ENCODE measurements at regions not wholly inside any gene's neighbourhood (a gene's known extent, or its start where the extent isn't known, plus 50 kb on each side); places are given as distances from the start of the nearest gene placed in this dataset.
A peak's percentile ranks its signal among the peaks of the same experiment; 100 is the strongest.

DNA sequence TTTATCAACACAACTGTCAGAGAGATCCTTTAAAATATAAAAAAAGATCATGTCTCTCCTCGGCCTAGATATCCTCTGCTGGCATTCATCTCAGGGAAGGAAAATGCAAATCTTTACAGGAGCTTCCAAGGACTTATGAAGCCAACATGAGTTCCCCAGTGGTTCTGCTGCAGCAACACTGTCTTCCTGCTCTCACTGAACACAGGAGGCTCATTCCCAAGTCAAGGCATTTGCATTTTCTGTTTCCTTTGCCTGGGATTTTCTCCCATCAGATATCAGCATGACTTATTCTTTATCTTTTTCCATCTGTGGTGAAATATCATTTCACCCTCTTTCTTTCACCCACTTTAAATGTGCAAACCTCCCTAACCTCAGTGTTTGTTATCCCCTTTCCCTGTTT is 513.8 kb upstream of the ZP4 start:
- Histone ChIP-seq H3K36me3 (ENCODE audit: insufficient read depth, low read length) (no peaks in the 10 kb centered on the region), H4K20me1 (ENCODE audit: insufficient read depth, low read length) (no peaks in the 10 kb centered on the region), H3K9me3 (ENCODE audit: insufficient read depth, low read depth, low read length) (no peaks in the 10 kb centered on the region), H3K27ac (ENCODE audit: low read depth, low read length) (peak overlapping the region; percentile 2), H3K4me2 (ENCODE audit: low read length) (no peak overlapping the region), H2AFZ (ENCODE audit: low read depth, low read length) (no peak overlapping the region), H3K79me2 (ENCODE audit: insufficient read depth, low read length) (no peaks in the 10 kb centered on the region), H3K9ac (ENCODE audit: low read length) (no peak overlapping the region), H3K4me1 (ENCODE audit: insufficient read depth, low read length) (peaks cover 10% of the 10 kb centered on the region), H3K4me3 (ENCODE audit: insufficient read depth, low read depth, low read length) (no peak overlapping the region), H3K27me3 (ENCODE audit: insufficient read depth, low read length) (no peaks in the 10 kb centered on the region)
- no peak for FAIRE-seq
- Mint-ChIP-seq H3K4me3 (ENCODE audit: unreplicated experiment) (no peak overlapping the region), H3K4me1 (ENCODE audit: low read depth, unreplicated experiment) (peaks cover 20% of the 10 kb centered on the region), H3K36me3 (ENCODE audit: low read depth, unreplicated experiment) (no peaks in the 10 kb centered on the region), H3K9me3 (ENCODE audit: unreplicated experiment) (peaks cover 3% of the 10 kb centered on the region), H3K27me3 (ENCODE audit: low read depth, unreplicated experiment) (no peaks in the 10 kb centered on the region), H3K27ac (ENCODE audit: unreplicated experiment) (no peak overlapping the region)
- DNase-seq (ENCODE audit: low read depth) = peak; percentile 81
- no peak for TF ChIP-seq EZH2 (IDR thresholded peaks at IDR 0.05; ENCODE audit: insufficient read depth, low read length)
- TF ChIP-seq, protein P1, sequence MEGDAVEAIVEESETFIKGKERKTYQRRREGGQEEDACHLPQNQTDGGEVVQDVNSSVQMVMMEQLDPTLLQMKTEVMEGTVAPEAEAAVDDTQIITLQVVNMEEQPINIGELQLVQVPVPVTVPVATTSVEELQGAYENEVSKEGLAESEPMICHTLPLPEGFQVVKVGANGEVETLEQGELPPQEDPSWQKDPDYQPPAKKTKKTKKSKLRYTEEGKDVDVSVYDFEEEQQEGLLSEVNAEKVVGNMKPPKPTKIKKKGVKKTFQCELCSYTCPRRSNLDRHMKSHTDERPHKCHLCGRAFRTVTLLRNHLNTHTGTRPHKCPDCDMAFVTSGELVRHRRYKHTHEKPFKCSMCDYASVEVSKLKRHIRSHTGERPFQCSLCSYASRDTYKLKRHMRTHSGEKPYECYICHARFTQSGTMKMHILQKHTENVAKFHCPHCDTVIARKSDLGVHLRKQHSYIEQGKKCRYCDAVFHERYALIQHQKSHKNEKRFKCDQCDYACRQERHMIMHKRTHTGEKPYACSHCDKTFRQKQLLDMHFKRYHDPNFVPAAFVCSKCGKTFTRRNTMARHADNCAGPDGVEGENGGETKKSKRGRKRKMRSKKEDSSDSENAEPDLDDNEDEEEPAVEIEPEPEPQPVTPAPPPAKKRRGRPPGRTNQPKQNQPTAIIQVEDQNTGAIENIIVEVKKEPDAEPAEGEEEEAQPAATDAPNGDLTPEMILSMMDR (IDR thresholded peaks at IDR 0.05; ENCODE audit: insufficient read depth, low read depth, low read length) = no peak

DNA sequence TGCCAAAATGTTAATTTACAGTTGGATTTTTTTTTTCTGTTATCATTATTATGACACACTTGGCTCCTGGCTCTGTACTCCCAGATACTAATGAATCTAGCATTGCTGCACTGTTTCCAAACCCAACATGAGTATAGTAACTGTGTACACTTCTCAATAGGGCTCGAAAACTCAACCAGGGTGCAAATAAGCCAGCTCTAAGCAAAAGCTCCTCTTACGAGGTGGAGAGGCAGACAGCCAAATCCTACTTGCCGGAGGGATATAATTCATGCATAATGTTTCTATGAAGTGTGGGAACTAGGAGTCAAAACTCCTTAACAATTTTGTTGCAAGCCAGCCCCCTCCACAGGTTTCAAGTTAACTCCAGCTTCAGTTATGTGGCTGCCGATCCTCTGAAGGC is 510.4 kb upstream of the ZP4 start:
- Mint-ChIP-seq H3K9me3 (ENCODE audit: unreplicated experiment) (peaks cover 3% of the 10 kb centered on the region), H3K4me1 (ENCODE audit: low read depth, unreplicated experiment) (peaks cover 10% of the 10 kb centered on the region), H3K27ac (ENCODE audit: unreplicated experiment) (no peak overlapping the region), H3K36me3 (ENCODE audit: low read depth, unreplicated experiment) (no peaks in the 10 kb centered on the region), H3K4me3 (ENCODE audit: unreplicated experiment) (no peak overlapping the region), H3K27me3 (ENCODE audit: low read depth, unreplicated experiment) (no peaks in the 10 kb centered on the region)
- no peak overlapping the region for H3K9ac ChIP-seq (ENCODE audit: low read length)
- no peak overlapping the region for H3K4me2 ChIP-seq (ENCODE audit: low read length)
- H3K27me3 ChIP-seq (ENCODE audit: insufficient read depth, low read length) = no peaks in the 10 kb centered on the region
- no peaks in the 10 kb centered on the region for H3K9me3 ChIP-seq (ENCODE audit: insufficient read depth, low read depth, low read length)
- FAIRE-seq (no peak), DNase-seq (ENCODE audit: low read depth) (peak; percentile 42)
- H4K20me1 ChIP-seq (ENCODE audit: insufficient read depth, low read length) = no peaks in the 10 kb centered on the region
- no peak overlapping the region for H3K27ac ChIP-seq (ENCODE audit: low read depth, low read length)
- H2AFZ ChIP-seq (ENCODE audit: low read depth, low read length) = no peak overlapping the region
- H3K36me3 ChIP-seq (ENCODE audit: insufficient read depth, low read length) = no peaks in the 10 kb centered on the region
- H3K4me1 ChIP-seq (ENCODE audit: insufficient read depth, low read length) = no peaks in the 10 kb centered on the region
- no peak overlapping the region for H3K4me3 ChIP-seq (ENCODE audit: insufficient read depth, low read depth, low read length)
- TF ChIP-seq, protein P1 (IDR thresholded peaks at IDR 0.05; ENCODE audit: insufficient read depth, low read depth, low read length) = no peak
- no peaks in the 10 kb centered on the region for H3K79me2 ChIP-seq (ENCODE audit: insufficient read depth, low read length)

DNA sequence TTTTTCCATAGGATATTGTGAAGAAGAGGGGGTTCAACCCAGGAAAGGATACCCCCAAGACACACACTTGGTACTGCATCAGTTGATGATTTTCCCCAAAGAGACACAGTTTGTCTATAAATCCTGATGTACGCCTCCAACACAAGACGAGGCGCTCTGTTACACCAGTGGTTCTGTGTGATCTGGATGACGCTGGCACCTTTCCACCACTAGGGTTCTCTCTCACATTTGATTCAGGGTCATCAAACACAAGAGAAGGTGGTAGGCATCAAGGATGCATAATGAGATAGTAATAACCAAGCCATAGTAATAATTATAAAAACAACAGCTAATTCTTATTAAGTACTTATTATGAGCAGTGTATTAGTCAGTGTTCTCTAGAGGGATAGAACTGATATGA is 508.8 kb upstream of the ZP4 start:
- no peak overlapping the region for H3K4me2 ChIP-seq (ENCODE audit: low read length)
- H3K4me1 ChIP-seq (ENCODE audit: insufficient read depth, low read length) = no peaks in the 10 kb centered on the region
- Mint-ChIP-seq H3K9me3 (ENCODE audit: unreplicated experiment) (peaks cover 3% of the 10 kb centered on the region), H3K4me1 (ENCODE audit: low read depth, unreplicated experiment) (peaks cover 4% of the 10 kb centered on the region), H3K27ac (ENCODE audit: unreplicated experiment) (no peak overlapping the region), H3K36me3 (ENCODE audit: low read depth, unreplicated experiment) (no peaks in the 10 kb centered on the region), H3K27me3 (ENCODE audit: low read depth, unreplicated experiment) (no peaks in the 10 kb centered on the region), H3K4me3 (ENCODE audit: unreplicated experiment) (no peak overlapping the region)
- H2AFZ ChIP-seq (ENCODE audit: low read depth, low read length) = no peak overlapping the region
- H3K9ac ChIP-seq (ENCODE audit: low read length) = no peak overlapping the region
- no peaks in the 10 kb centered on the region for H3K79me2 ChIP-seq (ENCODE audit: insufficient read depth, low read length)
- no peak overlapping the region for H3K4me3 ChIP-seq (ENCODE audit: insufficient read depth, low read depth, low read length)
- no peak for DNase-seq (ENCODE audit: low read depth)
- H3K27me3 ChIP-seq (ENCODE audit: insufficient read depth, low read length) = no peaks in the 10 kb centered on the region
- no peak overlapping the region for H3K27ac ChIP-seq (ENCODE audit: low read depth, low read length)
- TF ChIP-seq, protein P1 (IDR thresholded peaks at IDR 0.05; ENCODE audit: insufficient read depth, low read depth, low read length) = no peak
- TF ChIP-seq EZH2 (IDR thresholded peaks at IDR 0.05; ENCODE audit: insufficient read depth, low read length) = no peak
- H3K9me3 ChIP-seq (ENCODE audit: insufficient read depth, low read depth, low read length) = no peaks in the 10 kb centered on the region
- FAIRE-seq = no peak
- H4K20me1 ChIP-seq (ENCODE audit: insufficient read depth, low read length) = no peaks in the 10 kb centered on the region
- no peaks in the 10 kb centered on the region for H3K36me3 ChIP-seq (ENCODE audit: insufficient read depth, low read length)

Measured in astrocyte (in vitro differentiated cells and primary cell).